RWPE2 (cell line): ENCODE measurements at regions not wholly inside any gene's neighbourhood (a gene's known extent, or its start where the extent isn't known, plus 50 kb on each side); places are given as distances from the start of the nearest gene placed in this dataset.

ENCODE experiments used
- ATAC-seq: fragments of 200-7000 bp; cut with Tn5 transposase; 3 replicates; pipeline ENCODE4 v1.9.1; 2021; ENCODE audit warnings: low read depth
- DNase-seq: peaks from one replicate; pipeline ENCODE4 v3.0.0-alpha.2; 2020; ENCODE audit warnings: low spot score
- H3K27ac ChIP-seq: fragments of 450-650 bp; 2 replicates; pipeline ENCODE4 v1.5.1; 2017; ENCODE audit warnings: mild to moderate bottlenecking; ENCODE audit not compliant: poor library complexity, severe bottlenecking
- H3K27me3 ChIP-seq: fragments of 250-450 bp; sonication (Bioruptor Pico); 2 replicates; pipeline ENCODE4 v1.5.1; 2021; ENCODE audit warnings: mild to moderate bottlenecking, moderate library complexity; ENCODE audit not compliant: insufficient read depth, poor library complexity, severe bottlenecking
- H3K36me3 ChIP-seq: fragments of 250-450 bp; sonication (Bioruptor Pico); 2 replicates; pipeline ENCODE4 v1.5.1; 2020; ENCODE audit warnings: low read depth, mild to moderate bottlenecking, moderate library complexity
- H3K4me1 ChIP-seq: fragments of 250-450 bp; sonication (Bioruptor Pico); 2 replicates; pipeline ENCODE4 v1.5.1; 2021; ENCODE audit warnings: mild to moderate bottlenecking, moderate library complexity; ENCODE audit not compliant: insufficient read depth, poor library complexity, severe bottlenecking
- H3K4me3 ChIP-seq: fragments of 250-450 bp; sonication (Bioruptor Pico); 2 replicates; pipeline ENCODE4 v1.5.1; 2021; ENCODE audit warnings: mild to moderate bottlenecking, moderate library complexity; ENCODE audit not compliant: severe bottlenecking
- H3K9me3 ChIP-seq: fragments of 250-450 bp; sonication (Bioruptor Pico); 2 replicates; pipeline ENCODE4 v1.5.1; 2021; ENCODE audit warnings: mild to moderate bottlenecking, moderate library complexity; ENCODE audit not compliant: severe bottlenecking
- CTCF ChIP-seq: fragments of 450-650 bp; IDR thresholded peaks from one replicate; pipeline ENCODE4 v1.5.1; 2017; ENCODE audit warnings: mild to moderate bottlenecking, moderate library complexity; ENCODE audit not compliant: poor library complexity, severe bottlenecking

- no peaks in the 10 kb centered on the region for H3K27me3 ChIP-seq
- DNase-seq (no peak), ATAC-seq (no peak)
- H3K9me3 ChIP-seq = no peaks in the 10 kb centered on the region
- no peaks in the 10 kb centered on the region for H3K4me1 ChIP-seq
- H3K4me3 ChIP-seq = no peak overlapping the region
- no peaks in the 10 kb centered on the region for H3K36me3 ChIP-seq
- TF ChIP-seq CTCF = no peak
- no peak overlapping the region for H3K27ac ChIP-seq
Observed at GRCh38 chr12:98020376-98020775, 495.0 kb upstream of the TMPO start.

- ATAC-seq = no peak
- TF ChIP-seq CTCF = no peak
- H3K4me3 ChIP-seq = no peak overlapping the region
- H3K9me3 ChIP-seq = no peaks in the 10 kb centered on the region
- no peaks in the 10 kb centered on the region for H3K36me3 ChIP-seq
- H3K27ac ChIP-seq = no peak overlapping the region
- H3K4me1 ChIP-seq = no peaks in the 10 kb centered on the region
- DNase-seq = no peak
- H3K27me3 ChIP-seq = no peaks in the 10 kb centered on the region
Observed at GRCh38 chr12:98022961-98023360, 492.4 kb upstream of the TMPO start.

DNA sequence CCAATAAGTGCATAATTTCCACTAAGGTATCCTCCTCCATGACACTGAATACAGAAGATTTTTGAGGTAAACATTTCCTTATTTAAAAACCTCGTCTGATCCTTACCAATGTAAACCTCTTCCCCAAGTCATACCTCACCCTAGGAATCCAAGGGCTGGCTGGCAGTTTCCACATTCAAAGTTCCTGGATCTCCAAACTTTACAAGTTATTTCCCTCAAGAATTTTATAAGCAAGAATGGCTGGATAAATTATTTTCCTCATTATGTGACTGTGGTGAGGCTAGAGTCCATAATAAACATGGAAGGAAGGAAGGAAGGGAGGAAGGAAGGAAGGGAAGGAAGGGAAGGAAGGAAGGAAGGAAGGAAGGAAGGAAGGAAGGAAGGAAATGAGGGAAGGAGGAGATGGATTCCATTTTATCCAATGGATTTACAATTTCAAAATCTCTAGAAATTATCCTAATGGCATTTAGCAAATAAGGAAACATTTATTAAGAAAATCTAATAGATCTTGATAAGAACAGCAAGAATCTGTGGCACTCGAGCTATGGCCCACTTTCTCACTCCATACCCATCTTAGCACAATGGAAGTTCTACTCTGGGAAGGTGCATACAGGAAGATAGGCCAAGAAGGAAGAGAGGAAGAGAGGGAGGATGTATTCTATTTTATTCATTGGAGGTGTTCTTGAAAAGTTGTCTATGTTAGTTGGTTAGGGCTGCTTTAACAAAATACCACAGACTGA, 477.8 kb upstream of the TMPO start:
- H3K27ac ChIP-seq = no peak overlapping the region
- no peak for TF ChIP-seq CTCF
- no peak for ATAC-seq
- no peak for DNase-seq
- H3K4me1 ChIP-seq = no peaks in the 10 kb centered on the region
- H3K27me3 ChIP-seq = no peaks in the 10 kb centered on the region
- H3K9me3 ChIP-seq = no peaks in the 10 kb centered on the region
- no peak overlapping the region for H3K4me3 ChIP-seq
- no peaks in the 10 kb centered on the region for H3K36me3 ChIP-seq

DNA sequence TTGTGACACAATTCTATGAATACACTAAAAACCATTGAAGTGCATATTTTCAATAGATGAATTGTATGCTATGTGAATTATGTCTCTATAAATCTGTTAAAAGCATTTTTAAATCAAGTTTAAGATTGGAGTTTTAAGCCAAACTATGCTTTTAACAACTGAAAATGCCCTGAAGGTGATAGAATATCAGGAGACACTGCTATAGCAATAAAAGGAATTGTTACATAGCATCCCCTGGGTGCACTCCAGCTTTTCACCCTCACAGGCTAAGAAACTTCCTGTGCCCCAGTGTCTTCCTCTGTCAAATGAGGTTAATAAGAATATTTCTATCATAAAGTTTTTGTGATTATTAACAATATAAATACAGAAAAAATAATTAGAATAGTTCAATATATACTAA, 472.7 kb upstream of the TMPO start:
- Histone ChIP-seq H3K36me3 (no peaks in the 10 kb centered on the region), H3K27ac (no peak overlapping the region), H3K4me3 (no peak overlapping the region), H3K4me1 (no peaks in the 10 kb centered on the region), H3K27me3 (no peaks in the 10 kb centered on the region), H3K9me3 (no peaks in the 10 kb centered on the region)
- no peak for TF ChIP-seq CTCF
- no peak for DNase-seq
- ATAC-seq = no peak

DNA sequence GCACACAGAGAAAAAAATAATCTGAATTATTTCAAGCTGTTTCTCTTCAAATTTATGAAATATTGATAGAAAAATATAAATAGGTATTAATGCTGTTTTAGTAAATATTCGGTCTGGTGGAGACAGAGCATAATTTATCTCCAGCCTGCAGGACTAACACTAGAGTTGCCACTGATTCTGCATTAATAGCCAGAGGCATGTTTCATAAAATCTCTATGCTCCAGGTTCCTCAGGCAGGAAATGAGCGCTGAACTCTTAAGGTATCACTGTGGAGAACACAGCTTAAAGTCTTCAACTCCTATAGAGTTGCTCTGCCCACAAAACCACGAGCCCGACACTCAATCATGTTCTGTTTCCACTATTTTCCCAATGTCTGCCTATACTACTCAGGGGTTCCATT, 470.0 kb upstream of the TMPO start:
- H3K4me1 ChIP-seq = no peaks in the 10 kb centered on the region
- TF ChIP-seq CTCF = no peak
- H3K9me3 ChIP-seq = no peaks in the 10 kb centered on the region
- H3K27me3 ChIP-seq = no peaks in the 10 kb centered on the region
- ATAC-seq (no peak), DNase-seq (no peak)
- no peak overlapping the region for H3K4me3 ChIP-seq
- H3K27ac ChIP-seq = no peak overlapping the region
- H3K36me3 ChIP-seq = no peaks in the 10 kb centered on the region
